Ishikawa (cell line): ENCODE measurements at regions not wholly inside any gene's neighbourhood (a gene's known extent, or its start where the extent isn't known, plus 50 kb on each side); places are given as distances from the start of the nearest gene placed in this dataset.

Experiments
- CEBPB ChIP-seq: IDR thresholded peaks from 2 replicates; pipeline ENCODE4 v1.6.1; 2012
- CREB1 ChIP-seq: IDR thresholded peaks from 2 replicates; pipeline ENCODE4 v1.6.1; 2012; ENCODE audit warnings: low read depth
- EGR1 ChIP-seq: IDR thresholded peaks from 2 replicates; pipeline ENCODE4 v1.6.1; 2012
- EP300 ChIP-seq: IDR thresholded peaks from 2 replicates; pipeline ENCODE4 v1.6.1; 2012; ENCODE audit warnings: borderline replicate concordance
- FOXM1 ChIP-seq: IDR thresholded peaks from 2 replicates; pipeline ENCODE4 v1.6.1; 2012; ENCODE audit warnings: low read depth, borderline replicate concordance
- NFIC ChIP-seq: IDR thresholded peaks from 2 replicates; pipeline ENCODE4 v1.6.1; 2012
- RAD21 ChIP-seq: IDR thresholded peaks from 2 replicates; pipeline ENCODE4 v1.6.1; 2012; ENCODE audit warnings: low read depth
- TAF1 ChIP-seq: IDR thresholded peaks from 2 replicates; pipeline ENCODE4 v1.6.1; 2012; ENCODE audit warnings: low read depth, mild to moderate bottlenecking
- TCF12 ChIP-seq: IDR thresholded peaks from 2 replicates; pipeline ENCODE4 v1.6.1; 2012; ENCODE audit warnings: low read depth
- TEAD4 ChIP-seq: IDR thresholded peaks from 2 replicates; pipeline ENCODE4 v1.6.1; 2012
- YY1 ChIP-seq: IDR thresholded peaks from 2 replicates; pipeline ENCODE4 v1.6.1; 2012; ENCODE audit warnings: low read depth
- ZBTB7A ChIP-seq: IDR thresholded peaks from 2 replicates; pipeline ENCODE4 v1.6.1; 2012; ENCODE audit warnings: low read depth
- TF ChIP-seq, protein P1 (sequence below): IDR thresholded peaks from 2 replicates; pipeline ENCODE4 v1.6.1; 2012; ENCODE audit warnings: low read depth, mild to moderate bottlenecking
- TF ChIP-seq, protein P2 (sequence below): IDR thresholded peaks from 2 replicates; pipeline ENCODE4 v1.6.1; 2012
- TF ChIP-seq, protein P3 (sequence below): IDR thresholded peaks from 2 replicates; pipeline ENCODE4 v1.6.1; 2012

- TF ChIP-seq, protein P1, sequence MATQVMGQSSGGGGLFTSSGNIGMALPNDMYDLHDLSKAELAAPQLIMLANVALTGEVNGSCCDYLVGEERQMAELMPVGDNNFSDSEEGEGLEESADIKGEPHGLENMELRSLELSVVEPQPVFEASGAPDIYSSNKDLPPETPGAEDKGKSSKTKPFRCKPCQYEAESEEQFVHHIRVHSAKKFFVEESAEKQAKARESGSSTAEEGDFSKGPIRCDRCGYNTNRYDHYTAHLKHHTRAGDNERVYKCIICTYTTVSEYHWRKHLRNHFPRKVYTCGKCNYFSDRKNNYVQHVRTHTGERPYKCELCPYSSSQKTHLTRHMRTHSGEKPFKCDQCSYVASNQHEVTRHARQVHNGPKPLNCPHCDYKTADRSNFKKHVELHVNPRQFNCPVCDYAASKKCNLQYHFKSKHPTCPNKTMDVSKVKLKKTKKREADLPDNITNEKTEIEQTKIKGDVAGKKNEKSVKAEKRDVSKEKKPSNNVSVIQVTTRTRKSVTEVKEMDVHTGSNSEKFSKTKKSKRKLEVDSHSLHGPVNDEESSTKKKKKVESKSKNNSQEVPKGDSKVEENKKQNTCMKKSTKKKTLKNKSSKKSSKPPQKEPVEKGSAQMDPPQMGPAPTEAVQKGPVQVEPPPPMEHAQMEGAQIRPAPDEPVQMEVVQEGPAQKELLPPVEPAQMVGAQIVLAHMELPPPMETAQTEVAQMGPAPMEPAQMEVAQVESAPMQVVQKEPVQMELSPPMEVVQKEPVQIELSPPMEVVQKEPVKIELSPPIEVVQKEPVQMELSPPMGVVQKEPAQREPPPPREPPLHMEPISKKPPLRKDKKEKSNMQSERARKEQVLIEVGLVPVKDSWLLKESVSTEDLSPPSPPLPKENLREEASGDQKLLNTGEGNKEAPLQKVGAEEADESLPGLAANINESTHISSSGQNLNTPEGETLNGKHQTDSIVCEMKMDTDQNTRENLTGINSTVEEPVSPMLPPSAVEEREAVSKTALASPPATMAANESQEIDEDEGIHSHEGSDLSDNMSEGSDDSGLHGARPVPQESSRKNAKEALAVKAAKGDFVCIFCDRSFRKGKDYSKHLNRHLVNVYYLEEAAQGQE, result no peak
- TF ChIP-seq FOXM1, result no peak
- TF ChIP-seq TEAD4, result no peak
- no peak for TF ChIP-seq RAD21
- no peak for TF ChIP-seq EP300
- TF ChIP-seq TCF12, result no peak
- no peak for TF ChIP-seq TAF1
- no peak for TF ChIP-seq EGR1
- TF ChIP-seq CEBPB, result no peak
- no peak for TF ChIP-seq NFIC
Observed at GRCh38 chrX:63963095-63963784, 178.2 kb upstream of the ARHGEF9 start.

DNA sequence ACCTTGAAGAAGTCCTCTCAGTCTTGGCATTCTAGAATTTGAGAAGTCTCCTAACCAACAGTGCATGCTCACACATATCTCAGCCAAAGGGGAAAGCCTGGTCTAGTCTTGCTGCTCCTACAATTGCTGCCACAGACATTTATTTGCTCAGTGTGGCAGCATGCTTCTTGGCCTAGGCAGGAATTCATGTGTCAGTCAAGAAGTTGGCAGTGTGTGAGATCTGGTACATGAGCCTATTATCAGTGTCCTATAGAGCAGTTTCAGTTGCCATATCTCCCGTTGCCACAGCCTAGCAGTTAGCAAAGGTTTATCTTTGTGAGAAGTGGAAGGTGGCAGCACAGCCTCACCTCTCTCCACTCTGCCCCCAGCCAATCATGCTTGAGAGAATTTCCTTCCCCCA, 176.9 kb upstream of the ARHGEF9 start:
- TF ChIP-seq TEAD4 (no peak), TCF12 (no peak)

- TF ChIP-seq EGR1 (no peak), FOXM1 (no peak), YY1 (no peak), RAD21 (no peak), TCF12 (no peak)
Observed at GRCh38 chrX:63959975-63960374, 175.0 kb upstream of the ARHGEF9 start.

- TF ChIP-seq, protein P1, result no peak
- TF ChIP-seq YY1, result no peak
- TF ChIP-seq ZBTB7A, result no peak
- TF ChIP-seq, protein P2, sequence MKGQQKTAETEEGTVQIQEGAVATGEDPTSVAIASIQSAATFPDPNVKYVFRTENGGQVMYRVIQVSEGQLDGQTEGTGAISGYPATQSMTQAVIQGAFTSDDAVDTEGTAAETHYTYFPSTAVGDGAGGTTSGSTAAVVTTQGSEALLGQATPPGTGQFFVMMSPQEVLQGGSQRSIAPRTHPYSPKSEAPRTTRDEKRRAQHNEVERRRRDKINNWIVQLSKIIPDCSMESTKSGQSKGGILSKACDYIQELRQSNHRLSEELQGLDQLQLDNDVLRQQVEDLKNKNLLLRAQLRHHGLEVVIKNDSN, result no peak
- TF ChIP-seq EP300, result no peak
- no peak for TF ChIP-seq CEBPB
- no peak for TF ChIP-seq TCF12
- TF ChIP-seq EGR1, result no peak
- TF ChIP-seq NFIC, result no peak
- TF ChIP-seq, protein P3, sequence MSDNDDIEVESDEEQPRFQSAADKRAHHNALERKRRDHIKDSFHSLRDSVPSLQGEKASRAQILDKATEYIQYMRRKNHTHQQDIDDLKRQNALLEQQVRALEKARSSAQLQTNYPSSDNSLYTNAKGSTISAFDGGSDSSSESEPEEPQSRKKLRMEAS, result no peak
- no peak for TF ChIP-seq TAF1
- no peak for TF ChIP-seq CREB1
Observed at GRCh38 chrX:63958134-63958865, 173.3 kb upstream of the ARHGEF9 start.

- TF ChIP-seq, protein P2, result no peak
- TF ChIP-seq ZBTB7A (no peak), EP300 (no peak), TEAD4 (no peak)
- TF ChIP-seq, protein P1, result no peak
Observed at GRCh38 chrX:63935835-63936234, 150.8 kb upstream of the ARHGEF9 start.
